OCI-LY1 (cell line): ENCODE measurements at regions not wholly inside any gene's neighbourhood (a gene's known extent, or its start where the extent isn't known, plus 50 kb on each side); places are given as distances from the start of the nearest gene placed in this dataset.

Experiments
- H2AFZ ChIP-seq: fragments of 200-600 bp; sonication (generic), shearing (Covaris generic); 2 replicates; pipeline ENCODE4 v1.6.0; 2014; ENCODE audit warnings: antibody characterized with exemption, mild to moderate bottlenecking, low read length
- H3F3A ChIP-seq: fragments of 200-600 bp; sonication (generic), shearing (Covaris generic); 2 replicates; pipeline ENCODE4 v1.6.0; 2014; ENCODE audit warnings: mild to moderate bottlenecking, antibody characterized with exemption, low read length, moderate library complexity; ENCODE audit not compliant: insufficient read depth
- H3K27ac ChIP-seq: fragments of 200-600 bp; sonication (generic); 2 replicates; pipeline ENCODE4 v1.5.1; 2014; ENCODE audit warnings: low read length, mixed run types, mild to moderate bottlenecking, low read depth; ENCODE audit not compliant: poor library complexity, severe bottlenecking
- H3K27me3 ChIP-seq: fragments of 200-600 bp; sonication (generic); 2 replicates; pipeline ENCODE4 v1.6.0; 2014; ENCODE audit warnings: antibody characterized with exemption, mild to moderate bottlenecking, low read length, moderate library complexity; ENCODE audit not compliant: insufficient read depth
- H3K36me3 ChIP-seq: fragments of 200-600 bp; sonication (generic); 2 replicates; pipeline ENCODE4 v1.6.1; 2014; ENCODE audit warnings: mild to moderate bottlenecking, antibody characterized with exemption, low read length, moderate library complexity, mixed read lengths; ENCODE audit not compliant: insufficient read depth
- H3K4me1 ChIP-seq: fragments of 200-600 bp; sonication (generic); 2 replicates; pipeline ENCODE4 v1.5.1; 2014; ENCODE audit warnings: mild to moderate bottlenecking, low read length, moderate library complexity; ENCODE audit not compliant: insufficient read depth, severe bottlenecking
- H3K4me2 ChIP-seq: fragments of 200-600 bp; sonication (generic), shearing (Covaris generic); 2 replicates; pipeline ENCODE4 v1.6.1; 2014; ENCODE audit warnings: low read length
- H3K4me3 ChIP-seq: fragments of 200-600 bp; sonication (generic); 2 replicates; pipeline ENCODE4 v1.5.1; 2014; ENCODE audit warnings: low read length, low read depth, mild to moderate bottlenecking, mixed read lengths; ENCODE audit not compliant: poor library complexity, severe bottlenecking
- H3K79me2 ChIP-seq: fragments of 200-600 bp; shearing (Covaris generic); 2 replicates; pipeline ENCODE4 v1.6.1; 2016; ENCODE audit warnings: mixed run types, low read length, mixed read lengths; ENCODE audit not compliant: insufficient read depth
- H3K9ac ChIP-seq: fragments of 200-600 bp; sonication (generic), shearing (Covaris generic); 2 replicates; pipeline ENCODE4 v1.6.1; 2014; ENCODE audit warnings: mild to moderate bottlenecking, low read length, mixed read lengths
- H3K9me2 ChIP-seq: fragments of 200-600 bp; sonication (generic), shearing (Covaris generic); 2 replicates; pipeline ENCODE4 v1.6.1; 2014; ENCODE audit warnings: low read depth, mild to moderate bottlenecking, low read length, mixed read lengths
- H3K9me3 ChIP-seq: fragments of 200-600 bp; shearing (Covaris generic); 2 replicates; pipeline ENCODE4 v1.6.1; 2014; ENCODE audit warnings: low read length, mixed read lengths
- H4K20me1 ChIP-seq: fragments of 200-600 bp; sonication (generic), shearing (Covaris generic); 2 replicates; pipeline ENCODE4 v1.6.0; 2016; ENCODE audit warnings: mild to moderate bottlenecking, low read length; ENCODE audit not compliant: insufficient read depth
- CTCF ChIP-seq: fragments of 200-600 bp; sonication (generic), shearing (Covaris generic); IDR thresholded peaks from 2 replicates; pipeline ENCODE4 v1.5.1; 2017; ENCODE audit warnings: mild to moderate bottlenecking, antibody characterized with exemption, low read length, moderate library complexity, mixed read lengths
- EZH2 ChIP-seq: fragments of 200-600 bp; sonication (generic), shearing (Covaris generic); IDR thresholded peaks from 2 replicates; pipeline ENCODE4 v1.8.0; 2017; ENCODE audit warnings: borderline replicate concordance, mixed run types, mild to moderate bottlenecking, antibody characterized with exemption, low read length, moderate library complexity, mixed read lengths

- H3K4me2 ChIP-seq = no peak overlapping the region
- no peaks in the 10 kb centered on the region for H4K20me1 ChIP-seq
- H3K4me1 ChIP-seq = no peaks in the 10 kb centered on the region
- no peaks in the 10 kb centered on the region for H3K79me2 ChIP-seq
- H3K4me3 ChIP-seq = no peak overlapping the region
- no peaks in the 10 kb centered on the region; the same call in 1 of the 2 replicates for H3K27me3 ChIP-seq
- H3K9ac ChIP-seq = no peak overlapping the region
- no peaks in the 10 kb centered on the region for H3F3A ChIP-seq
- TF ChIP-seq CTCF = no peak
- TF ChIP-seq EZH2 = no peak
- peaks cover 3% of the 10 kb centered on the region; the same call in 1 of the 2 replicates for H3K9me3 ChIP-seq
- no peak overlapping the region for H3K27ac ChIP-seq
- H2AFZ ChIP-seq = no peak overlapping the region
- no peaks in the 10 kb centered on the region for H3K9me2 ChIP-seq
- H3K36me3 ChIP-seq = no peaks in the 10 kb centered on the region
Observed at GRCh38 chr6:43940071-43940392, 170.0 kb downstream of the VEGFA start.

DNA sequence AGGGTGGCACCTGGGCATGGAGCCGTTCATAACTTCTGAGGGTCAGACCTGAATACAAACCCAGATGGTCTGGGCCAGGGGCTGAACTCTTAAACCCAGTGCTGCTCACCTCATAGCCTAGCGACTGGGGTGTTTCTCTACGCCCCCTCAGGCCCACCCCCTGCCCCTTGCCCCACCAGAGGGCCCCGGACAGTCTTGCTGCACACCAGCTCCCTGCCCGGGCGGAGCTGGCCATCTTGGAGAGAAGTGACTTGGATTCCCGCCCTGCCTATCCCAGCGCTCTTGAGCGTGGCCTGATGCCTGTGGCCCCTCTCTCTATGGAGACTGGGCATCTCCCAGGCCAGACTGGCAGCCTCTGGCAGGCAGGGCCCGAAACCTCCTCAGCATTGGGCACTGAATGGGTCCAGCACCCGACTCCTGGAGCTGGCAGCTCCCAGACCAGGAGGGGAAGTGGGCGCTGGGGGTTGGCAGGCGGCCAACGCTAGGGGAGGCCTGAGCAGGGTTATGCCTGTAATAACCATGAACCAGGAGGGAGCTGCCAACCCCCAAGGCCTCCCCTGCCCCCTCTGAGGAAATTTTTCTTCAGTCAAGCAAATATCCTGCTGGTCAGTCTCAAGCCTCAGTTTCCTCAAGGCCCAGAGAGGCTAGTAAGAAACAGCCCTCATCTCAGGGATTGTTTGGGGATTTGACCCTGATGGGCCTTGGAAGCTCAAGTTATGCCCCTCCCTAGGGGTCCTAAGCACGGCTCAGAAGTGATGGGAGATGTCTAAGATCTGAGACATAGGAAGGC lies 169.5 kb downstream of the VEGFA start:
- H3K36me3 ChIP-seq = no peaks in the 10 kb centered on the region
- H3K4me2 ChIP-seq = no peak overlapping the region
- H3K9me2 ChIP-seq = no peaks in the 10 kb centered on the region
- no peaks in the 10 kb centered on the region for H4K20me1 ChIP-seq
- no peak overlapping the region for H3K4me3 ChIP-seq
- H3K27ac ChIP-seq = no peak overlapping the region
- H3K27me3 ChIP-seq = no peaks in the 10 kb centered on the region; the same call in 1 of the 2 replicates
- H3K9ac ChIP-seq = no peak overlapping the region
- H3K9me3 ChIP-seq = no peaks in the 10 kb centered on the region
- no peaks in the 10 kb centered on the region for H3K79me2 ChIP-seq
- no peaks in the 10 kb centered on the region for H3K4me1 ChIP-seq
- TF ChIP-seq CTCF (no peak), EZH2 (no peak)
- H3F3A ChIP-seq = no peaks in the 10 kb centered on the region
- no peak overlapping the region for H2AFZ ChIP-seq

DNA sequence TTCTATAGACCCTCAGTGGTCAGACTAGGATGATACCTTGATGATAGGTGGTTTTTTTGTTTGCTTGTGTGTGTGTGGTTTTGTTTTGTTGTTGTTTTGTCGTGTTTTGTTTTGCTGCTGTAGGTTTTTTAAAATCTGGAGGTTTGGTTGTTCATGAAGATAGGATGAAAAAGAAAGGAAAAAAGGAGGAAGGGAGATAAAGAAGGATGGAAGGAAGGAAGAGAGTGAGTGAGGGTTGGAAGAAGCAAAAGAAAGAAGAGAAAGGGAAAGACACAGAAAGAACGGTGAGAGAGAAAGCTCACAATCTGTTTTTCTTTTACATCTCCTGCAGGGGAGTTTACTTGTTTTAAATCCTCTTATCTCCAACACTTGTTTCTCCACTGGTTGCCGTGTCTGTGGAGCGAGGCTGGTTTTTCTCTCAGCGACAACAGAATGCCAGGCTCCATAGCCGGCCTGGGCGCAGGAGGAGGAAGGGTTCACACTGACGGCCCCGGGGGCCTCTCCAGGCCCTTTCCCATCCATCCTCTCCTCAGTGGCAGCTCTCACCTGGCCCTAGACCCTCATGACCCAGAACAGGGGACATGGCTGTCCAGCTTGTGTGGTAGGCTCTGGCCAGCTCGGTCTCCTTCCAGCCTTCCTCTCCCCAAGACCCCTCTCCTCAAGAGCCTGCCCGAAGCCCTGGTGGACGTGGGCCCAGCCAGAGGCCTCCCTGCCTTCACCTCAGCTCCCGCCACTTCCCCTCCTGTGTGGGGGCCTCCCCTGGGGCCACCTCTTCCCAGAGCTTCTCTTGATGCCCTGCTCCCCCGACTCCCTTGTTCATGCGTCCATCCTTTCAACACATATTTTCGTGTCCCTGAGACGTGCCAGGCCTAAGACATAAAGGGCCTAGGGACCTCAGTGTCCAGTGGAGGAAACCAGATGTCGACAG lies 168.4 kb downstream of the VEGFA start:
- Histone ChIP-seq H3K9me2 (no peaks in the 10 kb centered on the region), H3K27ac (no peak overlapping the region), H3K4me3 (no peak overlapping the region), H3K4me2 (no peak overlapping the region), H3F3A (no peaks in the 10 kb centered on the region), H3K27me3 (no peaks in the 10 kb centered on the region; the same call in 1 of the 2 replicates), H3K9me3 (no peaks in the 10 kb centered on the region), H3K36me3 (no peaks in the 10 kb centered on the region), H3K79me2 (no peaks in the 10 kb centered on the region), H3K4me1 (no peaks in the 10 kb centered on the region), H2AFZ (no peak overlapping the region), H4K20me1 (no peaks in the 10 kb centered on the region), H3K9ac (no peak overlapping the region)
- TF ChIP-seq CTCF (no peak), EZH2 (no peak)
